Endothelial cell of umbilical vein (primary cell): ENCODE measurements at regions not wholly inside any gene's neighbourhood (a gene's known extent, or its start where the extent isn't known, plus 50 kb on each side); places are given as distances from the start of the nearest gene placed in this dataset.

Experiments
- BruUV-seq: library from RNA; stranded (reverse); fragments of 400-500 nt; replicated peaks from 2 replicates; lab custom pipeline; 2021; lab: Mats Ljungman, UMichigan
- CTCF ChIA-PET: fragments of 300-600, 350-600 bp; sonication (Branson Sonifier 250); formaldehyde crosslinking; loops from one replicate; lab custom pipeline; 2021; ENCODE audit warnings: antibody characterized with exemption, inconsistent platforms; lab: Charles Lee
- POLR2A ChIA-PET: fragments of 300-600, 350-600 bp; sonication (Branson Sonifier 250); formaldehyde crosslinking; loops from one replicate; lab custom pipeline; 2021; ENCODE audit warnings: antibody characterized with exemption, inconsistent platforms; lab: Charles Lee
- DNase-seq: peaks from one replicate; pipeline ENCODE4 v3.0.0-alpha.2; 2011; ENCODE audit warnings: low read depth, low spot score
- FAIRE-seq: peaks from 2 replicates; lab custom pipeline; 2011; peaks lifted over from hg19 to GRCh38; lab: Jason Lieb, UNC
- H2AFZ ChIP-seq: 2 replicates; pipeline ENCODE4 v1.6.0; 2012; ENCODE audit warnings: low read depth, low read length, control low read depth, inconsistent platforms
- H3K27ac ChIP-seq: 2 replicates; pipeline ENCODE4 v1.5.1; 2011; ENCODE audit warnings: low read depth, mild to moderate bottlenecking, control low read depth, low read length, moderate library complexity; ENCODE audit not compliant: insufficient read depth
- H3K27me3 ChIP-seq, 2 experiments: 2 replicates each; pipeline versions ENCODE4 v1.6.0 to v1.6.1; 2011; ENCODE audit warnings: low read length in 2 of 2, mixed read lengths in 1 of 2; ENCODE audit not compliant: control insufficient read depth in 2 of 2, insufficient read depth in 2 of 2
- H3K36me3 ChIP-seq, 2 experiments: 2 replicates in 1 of 2; 3 replicates in 1 of 2; pipeline ENCODE4 v1.5.1; 2011; ENCODE audit warnings: low read length in 2 of 2, mild to moderate bottlenecking in 1 of 2, moderate library complexity in 1 of 2; ENCODE audit not compliant: control insufficient read depth in 2 of 2, insufficient read depth in 2 of 2; ENCODE audit errors: extremely low read depth in 1 of 2
- H3K4me1 ChIP-seq: 3 replicates; pipeline ENCODE4 v1.5.1; 2011; ENCODE audit warnings: mild to moderate bottlenecking, low read length; ENCODE audit not compliant: control insufficient read depth, insufficient read depth; ENCODE audit errors: extremely low read depth
- H3K4me2 ChIP-seq: 2 replicates; pipeline ENCODE4 v1.6.1; 2011; ENCODE audit warnings: low read length, control low read depth, mixed read lengths; ENCODE audit not compliant: insufficient read depth
- H3K4me3 ChIP-seq, 3 experiments: fragments of 200-600 bp in 1 of 3; sonication (generic), shearing (Covaris generic) in 1 of 3; replicated peaks in 1 of 3; 2 replicates each; pipeline ENCODE4 v1.5.1; 2011 to 2016; ENCODE audit warnings: control low read depth in 3 of 3, low read length in 3 of 3, mild to moderate bottlenecking in 2 of 3, inconsistent platforms in 1 of 3, low read depth in 1 of 3, moderate library complexity in 1 of 3; ENCODE audit not compliant: insufficient read depth in 1 of 3
- H3K79me2 ChIP-seq: 2 replicates; pipeline ENCODE4 v1.6.0; 2012; ENCODE audit warnings: low read length, inconsistent platforms; ENCODE audit not compliant: control insufficient read depth, insufficient read depth
- H3K9ac ChIP-seq: replicated peaks from 2 replicates; pipeline ENCODE3; 2011; ENCODE audit warnings: low read length, control low read depth; ENCODE audit not compliant: insufficient read depth; ENCODE audit errors: extremely low read depth
- H3K9me1 ChIP-seq: replicated peaks from 3 replicates; pipeline ENCODE4 v1.6.0; 2011; ENCODE audit warnings: mild to moderate bottlenecking, low read length; ENCODE audit not compliant: control insufficient read depth, insufficient read depth; ENCODE audit errors: extremely low read depth
- H3K9me3 ChIP-seq: replicated peaks from 2 replicates; pipeline ENCODE4 v1.5.1; 2012; ENCODE audit warnings: low read length, inconsistent platforms; ENCODE audit not compliant: control insufficient read depth, insufficient read depth
- H4K20me1 ChIP-seq: replicated peaks from 2 replicates; pipeline ENCODE3; 2011; ENCODE audit warnings: mild to moderate bottlenecking, low read length; ENCODE audit not compliant: control insufficient read depth, insufficient read depth; ENCODE audit errors: extremely low read depth
- EZH2 ChIP-seq: IDR thresholded peaks from 2 replicates; pipeline ENCODE4 v1.6.1; 2012; ENCODE audit warnings: borderline replicate concordance, low read depth, mild to moderate bottlenecking, moderate library complexity, low read length, inconsistent platforms; ENCODE audit not compliant: severe bottlenecking
- FOS ChIP-seq: IDR thresholded peaks from 2 replicates; pipeline ENCODE4 v1.6.1; 2011; ENCODE audit warnings: mild to moderate bottlenecking, low read length, moderate library complexity, borderline replicate concordance; ENCODE audit not compliant: insufficient read depth
- GATA2 ChIP-seq: IDR thresholded peaks from 2 replicates; pipeline ENCODE4 v1.7.0; 2011; ENCODE audit warnings: low read depth, mild to moderate bottlenecking, moderate library complexity, mixed read lengths, low read length; ENCODE audit not compliant: insufficient read length, insufficient read depth
- JUN ChIP-seq: IDR thresholded peaks from 2 replicates; pipeline ENCODE4 v1.6.1; 2011; ENCODE audit warnings: borderline replicate concordance, low read depth; ENCODE audit not compliant: insufficient read length, insufficient read depth
- MYC ChIP-seq: IDR thresholded peaks from one replicate; pipeline ENCODE4 v1.6.1; 2011; ENCODE audit warnings: mild to moderate bottlenecking, low read depth, low read length
- POLR2A ChIP-seq: IDR thresholded peaks from 2 replicates; pipeline ENCODE4 v1.6.1; 2012; ENCODE audit warnings: low read depth, mild to moderate bottlenecking, control low read depth, low read length
- POLR2AphosphoS5 ChIP-seq: IDR thresholded peaks from 2 replicates; pipeline ENCODE4 v1.6.1; 2012; ENCODE audit warnings: low read depth, mild to moderate bottlenecking, control low read depth, low read length, moderate library complexity; ENCODE audit not compliant: insufficient read depth
- dilution Hi-C: fragments of 300-500 bp; cut with MboI; formaldehyde crosslinking; loops from one replicate; pipeline ENCODE4 v1.15.0; 2019; ENCODE audit warnings: low sequenced_read_pairs; ENCODE audit not compliant: extremely low pct_ligation_motif_present
- intact Hi-C: fragments of 100-400 bp; cut with micrococcal nuclease; formaldehyde crosslinking; loops from one replicate; pipeline ENCODE4 v1.10.0; 2022
- TF ChIP-seq, protein P1 (sequence below), 2 donors: IDR thresholded peaks; 1 replicate in 1 of 2; 2 replicates in 1 of 2; pipeline ENCODE4 v1.5.1; 2011; ENCODE audit warnings: low read length in 2 of 2, mild to moderate bottlenecking in 2 of 2, moderate library complexity in 2 of 2, control low read depth in 1 of 2, inconsistent platforms in 1 of 2, low read depth in 1 of 2; ENCODE audit not compliant: insufficient read depth in 1 of 2; ENCODE audit errors: extremely low read depth in 1 of 2
- TF ChIP-seq, protein P2 (sequence below): IDR thresholded peaks from 2 replicates; pipeline ENCODE4 v1.6.1; 2011; ENCODE audit not compliant: insufficient read depth, insufficient read length

DNA sequence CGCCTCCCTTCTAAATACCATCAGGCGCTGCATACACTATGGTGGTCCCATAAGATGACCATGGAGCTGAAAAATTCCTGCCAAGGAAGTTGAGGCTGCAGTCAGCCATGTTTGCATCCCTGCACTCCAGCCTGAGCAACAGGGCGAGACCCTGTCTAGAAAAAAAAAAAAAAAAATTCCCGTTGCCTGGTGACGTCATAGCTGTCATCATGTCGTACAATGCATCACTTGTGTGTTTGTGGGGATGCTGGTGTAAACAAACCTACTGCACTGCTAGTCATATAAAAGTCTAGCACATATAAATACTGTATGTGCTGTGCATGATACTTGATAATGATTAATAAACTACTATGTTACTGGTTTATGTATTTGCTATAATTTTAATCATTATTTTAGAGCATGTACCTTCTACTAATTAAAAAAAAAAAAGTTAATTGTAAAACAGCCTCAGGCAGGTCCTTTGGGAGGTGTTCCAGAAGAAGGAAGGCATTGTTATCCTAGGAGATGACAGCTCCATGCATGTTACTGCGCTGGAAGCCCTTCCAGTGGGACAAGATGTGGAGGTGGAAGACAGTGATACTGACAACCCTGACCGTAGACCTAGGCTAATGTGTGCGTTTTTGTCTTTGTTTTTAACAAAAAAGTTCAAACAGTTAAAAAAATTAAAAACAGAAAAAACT is 132.6 kb downstream of the BANF2 start:
- intact Hi-C loops, result no loop called here
- no peaks in the 10 kb centered on the region for H4K20me1 ChIP-seq
- no peaks in the 10 kb centered on the region for H3K9me3 ChIP-seq
- FAIRE-seq (no peak), DNase-seq (no peak)
- TF ChIP-seq JUN (no peak), EZH2 (no peak)
- TF ChIP-seq, protein P1, sequence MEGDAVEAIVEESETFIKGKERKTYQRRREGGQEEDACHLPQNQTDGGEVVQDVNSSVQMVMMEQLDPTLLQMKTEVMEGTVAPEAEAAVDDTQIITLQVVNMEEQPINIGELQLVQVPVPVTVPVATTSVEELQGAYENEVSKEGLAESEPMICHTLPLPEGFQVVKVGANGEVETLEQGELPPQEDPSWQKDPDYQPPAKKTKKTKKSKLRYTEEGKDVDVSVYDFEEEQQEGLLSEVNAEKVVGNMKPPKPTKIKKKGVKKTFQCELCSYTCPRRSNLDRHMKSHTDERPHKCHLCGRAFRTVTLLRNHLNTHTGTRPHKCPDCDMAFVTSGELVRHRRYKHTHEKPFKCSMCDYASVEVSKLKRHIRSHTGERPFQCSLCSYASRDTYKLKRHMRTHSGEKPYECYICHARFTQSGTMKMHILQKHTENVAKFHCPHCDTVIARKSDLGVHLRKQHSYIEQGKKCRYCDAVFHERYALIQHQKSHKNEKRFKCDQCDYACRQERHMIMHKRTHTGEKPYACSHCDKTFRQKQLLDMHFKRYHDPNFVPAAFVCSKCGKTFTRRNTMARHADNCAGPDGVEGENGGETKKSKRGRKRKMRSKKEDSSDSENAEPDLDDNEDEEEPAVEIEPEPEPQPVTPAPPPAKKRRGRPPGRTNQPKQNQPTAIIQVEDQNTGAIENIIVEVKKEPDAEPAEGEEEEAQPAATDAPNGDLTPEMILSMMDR (IDR thresholded peaks at IDR 0.05; ENCODE audit: extremely low read depth in 1 of 2, insufficient read depth in 1 of 2, low read depth in 1 of 2, low read length in 2 of 2), result no peak
- no peaks in the 10 kb centered on the region for H3K79me2 ChIP-seq
- no peaks in the 10 kb centered on the region for H3K27me3 ChIP-seq
- CTCF ChIA-PET, result interaction anchor here (1.2 kb wide), 1 partner anchor 10 kb away, joined by 3 read pairs; no protein-coding TSS in a partner anchor
- H3K4me2 ChIP-seq, result no peak overlapping the region
- POLR2A ChIA-PET, result no interaction called here
- no peaks in the 10 kb centered on the region for H3K36me3 ChIP-seq
- H3K9ac ChIP-seq, result no peak overlapping the region
- dilution Hi-C loops, result no loop called here
- H2AFZ ChIP-seq, result no peak overlapping the region
- no peaks in the 10 kb centered on the region for H3K9me1 ChIP-seq
- BruUV-seq, result no TSS peak
- H3K27ac ChIP-seq, result no peak overlapping the region
- H3K4me3 ChIP-seq, result no peak overlapping the region
- peaks cover 5% of the 10 kb centered on the region for H3K4me1 ChIP-seq

DNA sequence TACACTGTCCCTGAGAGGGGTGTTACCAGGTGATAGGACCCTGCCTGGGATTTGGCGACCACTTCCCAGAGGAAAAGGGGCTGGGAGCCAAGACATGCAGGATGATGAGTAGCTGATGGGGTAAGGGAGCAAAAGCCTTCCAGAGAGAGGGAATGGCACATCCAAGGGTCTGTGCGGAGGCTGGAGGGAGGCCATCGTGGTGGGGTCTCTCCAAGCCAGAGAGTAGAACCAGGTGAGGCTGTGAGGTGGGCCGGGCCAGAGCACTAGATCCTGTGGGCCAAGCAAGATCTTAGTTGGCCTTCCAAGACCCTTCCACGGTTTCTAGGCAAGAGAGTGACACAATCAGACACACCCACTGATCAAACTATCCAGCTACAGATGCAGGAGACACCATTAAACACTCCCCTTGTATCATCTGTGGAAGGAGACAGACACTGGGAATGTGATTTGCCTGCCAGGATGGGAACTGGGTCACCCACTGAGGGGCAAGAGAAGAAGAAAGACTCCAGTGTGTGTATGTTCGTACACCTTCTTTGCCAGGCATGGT is 128.9 kb downstream of the BANF2 start:
- DNase-seq (no peak), FAIRE-seq (no peak)
- Histone ChIP-seq H3K27ac (no peak overlapping the region), H2AFZ (no peak overlapping the region), H3K36me3 (no peaks in the 10 kb centered on the region), H3K79me2 (no peaks in the 10 kb centered on the region), H4K20me1 (no peaks in the 10 kb centered on the region), H3K4me2 (no peak overlapping the region), H3K4me3 (no peak overlapping the region), H3K27me3 (no peaks in the 10 kb centered on the region), H3K9ac (no peak overlapping the region), H3K9me3 (no peaks in the 10 kb centered on the region), H3K9me1 (no peaks in the 10 kb centered on the region), H3K4me1 (peaks cover 8% of the 10 kb centered on the region)
- TF ChIP-seq MYC (no peak), POLR2A (no peak), POLR2AphosphoS5 (no peak), FOS (no peak), JUN (no peak), EZH2 (no peak), GATA2 (no peak)
- TF ChIP-seq, protein P1 (IDR thresholded peaks at IDR 0.05; ENCODE audit: extremely low read depth in 1 of 2, insufficient read depth in 1 of 2, low read depth in 1 of 2, low read length in 2 of 2), result no peak
- TF ChIP-seq, protein P2, sequence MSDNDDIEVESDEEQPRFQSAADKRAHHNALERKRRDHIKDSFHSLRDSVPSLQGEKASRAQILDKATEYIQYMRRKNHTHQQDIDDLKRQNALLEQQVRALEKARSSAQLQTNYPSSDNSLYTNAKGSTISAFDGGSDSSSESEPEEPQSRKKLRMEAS, result no peak
- dilution Hi-C loops, result no loop called here
- intact Hi-C loops, result no loop called here
- POLR2A ChIA-PET, result interaction anchor here (0.6 kb wide), 1 partner anchor 66 kb away, joined by 3 read pairs; no protein-coding TSS in a partner anchor
- CTCF ChIA-PET, result interaction anchor here (1.3 kb wide), 1 partner anchor 13 kb away, joined by 3 read pairs; no protein-coding TSS in a partner anchor
- BruUV-seq, result no TSS peak
